ENCODE measurements at regions not wholly inside any gene's neighbourhood (a gene's known extent, or its start where the extent isn't known, plus 50 kb on each side); places are given as distances from the start of the nearest gene placed in this dataset.
A peak's percentile ranks its signal among the peaks of the same experiment; 100 is the strongest.

DNA sequence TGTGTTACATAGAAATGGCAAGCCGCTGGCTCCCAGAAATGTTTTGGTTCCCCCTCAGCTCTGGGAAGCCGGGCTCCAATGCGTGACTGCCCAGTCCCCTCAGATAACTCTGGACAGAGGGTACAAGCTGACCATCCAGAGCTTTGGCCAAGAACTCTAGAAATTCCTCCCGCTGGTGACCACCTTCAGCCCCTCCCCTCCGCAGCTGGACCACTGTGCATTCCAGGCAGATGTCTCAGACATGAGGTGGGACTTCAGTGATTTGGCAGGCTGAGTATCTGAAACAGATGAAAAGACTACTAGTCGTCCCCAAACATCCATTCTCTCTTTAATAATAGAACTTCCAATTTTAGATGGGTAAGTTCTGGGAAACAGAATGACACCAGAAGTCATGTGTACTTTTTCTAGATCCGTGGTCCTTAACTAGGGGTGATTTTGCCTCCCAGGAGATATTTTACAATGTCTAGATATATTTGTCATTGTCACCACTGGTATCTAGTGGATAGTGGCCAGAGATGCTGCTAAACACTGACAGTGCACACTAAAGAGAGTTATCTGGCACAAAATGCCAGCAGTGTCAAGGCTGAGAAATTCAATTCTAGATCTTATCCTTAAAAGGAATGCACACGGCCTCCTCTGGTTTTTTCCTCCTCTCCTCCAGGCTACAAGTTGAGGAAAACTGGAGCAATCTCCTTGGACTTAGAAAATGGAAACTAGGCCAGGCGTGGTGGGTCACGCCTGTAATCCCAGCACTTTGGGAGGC is 294.3 kb downstream of the SRBD1 start:
- DNase-seq (ENCODE audit: low read depth): no peak
- TF ChIP-seq CTCF (IDR thresholded peaks at IDR 0.05; ENCODE audit: insufficient read depth, low read length): no peak
- H3K4me3 ChIP-seq (ENCODE audit: low read depth, low read length): no peak overlapping the region

DNA sequence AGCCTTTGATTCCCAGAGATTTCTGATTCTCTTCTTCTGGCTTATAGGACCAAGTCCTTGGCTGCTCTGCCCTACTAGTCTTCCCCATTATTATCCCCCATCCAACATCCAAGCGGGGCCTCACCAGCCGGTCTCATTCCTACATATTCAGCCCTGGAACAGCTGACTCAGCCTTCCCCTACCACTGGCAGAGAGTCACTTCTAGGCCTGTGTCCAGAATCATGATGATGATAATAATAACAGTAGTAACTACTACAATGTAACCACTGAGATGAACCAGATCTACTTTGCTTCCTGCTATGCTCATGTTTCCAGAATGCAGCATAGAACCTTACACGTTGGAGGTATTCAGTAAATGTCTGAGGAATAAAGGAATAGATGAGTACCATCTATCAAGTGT is 295.2 kb downstream of the SRBD1 start:
- TF ChIP-seq CTCF (IDR thresholded peaks at IDR 0.05; ENCODE audit: insufficient read depth, low read length): no peak
- H3K4me3 ChIP-seq (ENCODE audit: low read depth, low read length): no peak overlapping the region
- peak; percentile 95 for DNase-seq (ENCODE audit: low read depth)

GRCh38 chr2:45312275-45312674 is 298.8 kb downstream of the SRBD1 start:
- DNase-seq (ENCODE audit: low read depth): no peak

GRCh38 chr2:45311559-45311958 is 299.5 kb downstream of the SRBD1 start:
- no peak overlapping the region for H3K4me3 ChIP-seq (ENCODE audit: low read depth, low read length)
- DNase-seq (ENCODE audit: low read depth): no peak
- TF ChIP-seq CTCF (IDR thresholded peaks at IDR 0.05; ENCODE audit: insufficient read depth, low read length): no peak

More at GRCh38 chr2:45312275-45312674, 298.8 kb downstream of the SRBD1 start:
- H3K4me3 ChIP-seq (ENCODE audit: low read depth, low read length): no peak overlapping the region
- no peak for TF ChIP-seq CTCF (IDR thresholded peaks at IDR 0.05; ENCODE audit: insufficient read depth, low read length)

GRCh38 chr2:45307147-45307546 is 297.9 kb upstream of the SIX2 start:
- H3K4me3 ChIP-seq (ENCODE audit: low read depth, low read length): no peak overlapping the region
- no peak for TF ChIP-seq CTCF (IDR thresholded peaks at IDR 0.05; ENCODE audit: insufficient read depth, low read length)
- DNase-seq (ENCODE audit: low read depth): no peak

DNA sequence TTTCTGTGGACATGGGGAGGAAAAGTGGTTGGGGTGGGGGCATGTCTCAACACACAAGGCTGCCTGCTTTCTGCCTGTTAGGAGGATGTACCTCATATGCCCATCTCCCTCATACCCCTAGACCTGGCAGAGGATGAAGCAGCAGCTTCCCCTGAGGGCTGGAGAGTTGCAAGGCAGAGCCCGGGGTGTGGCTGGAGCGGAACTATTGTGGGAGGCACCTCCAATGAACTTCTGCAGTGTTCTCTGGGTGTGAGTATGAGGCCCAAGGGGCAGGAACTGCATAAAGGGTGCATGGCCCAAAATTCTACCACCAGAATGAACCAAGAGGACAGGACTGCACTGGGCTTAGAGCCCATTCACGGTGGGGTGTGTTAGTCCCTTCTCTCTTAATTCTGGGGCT is 296.3 kb upstream of the SIX2 start:
- no peak overlapping the region for H3K4me3 ChIP-seq (ENCODE audit: low read depth, low read length)
- no peak for DNase-seq (ENCODE audit: low read depth)
- no peak for TF ChIP-seq CTCF (IDR thresholded peaks at IDR 0.05; ENCODE audit: insufficient read depth, low read length)
